GM18498 (cell line): ENCODE measurements at regions not wholly inside any gene's neighbourhood (a gene's known extent, or its start where the extent isn't known, plus 50 kb on each side); places are given as distances from the start of the nearest gene placed in this dataset.

Experiments
- ATAC-seq: cut with Tn5 transposase; IDR thresholded peaks from one replicate; pipeline ENCODE4 v1.9.1; 2021; ENCODE audit warnings: mild to moderate bottlenecking, moderate library complexity; ENCODE audit not compliant: unreplicated experiment

GRCh38 chr6:95489185-95489863 lies 88.0 kb upstream of the MANEA start:
- no peak for ATAC-seq

GRCh38 chr6:95496769-95497426 lies 80.4 kb upstream of the MANEA start:
- no peak for ATAC-seq

- no peak for ATAC-seq
Observed at GRCh38 chr6:95501032-95501904, 76.1 kb upstream of the MANEA start.

GRCh38 chr6:95503568-95503967 lies 73.8 kb upstream of the MANEA start:
- no peak for ATAC-seq

GRCh38 chr6:95511404-95511803 lies 65.9 kb upstream of the MANEA start:
- ATAC-seq, result no peak

- ATAC-seq, result no peak
Observed at GRCh38 chr6:95515975-95516374, 61.4 kb upstream of the MANEA start.

GRCh38 chr6:95517004-95517403 lies 60.3 kb upstream of the MANEA start:
- ATAC-seq, result no peak

GRCh38 chr6:95517568-95517967 lies 59.8 kb upstream of the MANEA start:
- ATAC-seq, result no peak

- ATAC-seq, result no peak
Observed at GRCh38 chr6:95518630-95519227, 58.6 kb upstream of the MANEA start.

GRCh38 chr6:95519228-95520037 lies 57.9 kb upstream of the MANEA start:
- no peak for ATAC-seq

- ATAC-seq, result no peak
Observed at GRCh38 chr6:95521181-95521580, 56.2 kb upstream of the MANEA start.
